GM12878 (cell line): ENCODE measurements at regions not wholly inside any gene's neighbourhood (a gene's known extent, or its start where the extent isn't known, plus 50 kb on each side); places are given as distances from the start of the nearest gene placed in this dataset.

Source experiments
- ATAC-seq: fragments of 200-7000 bp; cut with Tn5 transposase; 3 replicates; pipeline ENCODE4 v1.9.1; 2020; ENCODE audit warnings: mild to moderate bottlenecking, moderate library complexity
- BruUV-seq: library from RNA; stranded (reverse); fragments of 400-500 nt; replicated peaks from 2 replicates; lab custom pipeline; 2021; lab: Mats Ljungman, UMichigan
- CTCF ChIA-PET: fragments of 300-600 bp; sonication (Branson Sonifier 250); formaldehyde crosslinking; extraction: SDS; loops from one replicate; lab custom pipeline; 2021; ENCODE audit warnings: inconsistent platforms; lab: Yijun Ruan, JAX
- POLR2A ChIA-PET: fragments of 350-600 bp; formaldehyde crosslinking; extraction: SDS; loops from one replicate; lab custom pipeline; 2021; ENCODE audit warnings: inconsistent platforms; lab: Charles Lee
- RAD21 ChIA-PET: fragments of 300-600 bp; sonication (Branson Sonifier 250); formaldehyde crosslinking; loops from one replicate; lab custom pipeline; 2023; ENCODE audit warnings: antibody characterized with exemption; ENCODE audit not compliant: unreplicated experiment; lab: Charles Lee
- SMC1A ChIA-PET: fragments of 300-600 bp; sonication (Branson Sonifier 250); formaldehyde crosslinking; loops from one replicate; lab custom pipeline; 2023; ENCODE audit not compliant: unreplicated experiment, uncharacterized antibody; lab: Charles Lee
- DNase-seq: peaks from one replicate; pipeline ENCODE4 v3.0.0-alpha.2; 2011; ENCODE audit warnings: low read depth, low spot score
- FAIRE-seq: peaks from 3 replicates; lab custom pipeline; 2011; peaks lifted over from hg19 to GRCh38; lab: Jason Lieb, UNC
- H2AFZ ChIP-seq: 2 replicates; pipeline ENCODE4 v1.6.0; 2011; ENCODE audit warnings: low read depth, low read length, control low read depth; ENCODE audit not compliant: control insufficient read depth
- H3K27ac ChIP-seq: 2 replicates; pipeline ENCODE4 v1.5.1; 2011; ENCODE audit warnings: control low read depth; ENCODE audit not compliant: control insufficient read depth, insufficient read depth
- H3K27me3 ChIP-seq, 2 experiments: replicated peaks in 1 of 2; 2 replicates each; pipeline versions ENCODE4 v1.6.0 to v1.6.1; 2011; ENCODE audit warnings: low read length in 1 of 2; ENCODE audit not compliant: control insufficient read depth in 2 of 2, insufficient read depth in 2 of 2
- H3K36me3 ChIP-seq, 2 experiments: 2 replicates each; pipeline ENCODE4 v1.5.1; 2011; ENCODE audit warnings: low read length in 1 of 2; ENCODE audit not compliant: control insufficient read depth in 2 of 2, insufficient read depth in 2 of 2
- H3K4me1 ChIP-seq: 2 replicates; pipeline ENCODE4 v1.6.1; 2011; ENCODE audit warnings: mild to moderate bottlenecking, low read length, moderate library complexity, mixed read lengths; ENCODE audit not compliant: control insufficient read depth, insufficient read depth
- H3K4me2 ChIP-seq: 2 replicates; pipeline ENCODE4 v1.6.0; 2011; ENCODE audit warnings: control low read depth; ENCODE audit not compliant: control insufficient read depth, insufficient read depth
- H3K4me3 ChIP-seq: fragments of 200-600 bp; sonication (generic); 2 replicates; pipeline ENCODE4 v1.5.1; 2016
- H3K79me2 ChIP-seq: 2 replicates; pipeline ENCODE4 v1.6.0; 2011; ENCODE audit warnings: low read length; ENCODE audit not compliant: control insufficient read depth, insufficient read depth
- H3K9ac ChIP-seq: 2 replicates; pipeline ENCODE4 v1.8.0; 2011; ENCODE audit warnings: low read length, control low read depth, mixed read lengths; ENCODE audit not compliant: control insufficient read depth, insufficient read depth
- H3K9me3 ChIP-seq: replicated peaks from 3 replicates; pipeline ENCODE4 v1.5.1; 2011; ENCODE audit warnings: mild to moderate bottlenecking, low read length; ENCODE audit not compliant: control insufficient read depth, insufficient read depth
- H4K20me1 ChIP-seq: 2 replicates; pipeline ENCODE4 v1.6.0; 2011; ENCODE audit not compliant: control insufficient read depth, insufficient read depth
- BHLHE40 ChIP-seq, 2 experiments: fragments of 450-650 bp in 1 of 2; IDR thresholded peaks; 2 replicates each; pipeline ENCODE4 v1.6.1; 2011 to 2017; ENCODE audit warnings: low read depth in 2 of 2, borderline replicate concordance in 1 of 2, improper control_type of control experiment in 1 of 2, low read length in 1 of 2, mild to moderate bottlenecking in 1 of 2
- BMI1 ChIP-seq: fragments of 450-650 bp; IDR thresholded peaks from 2 replicates; pipeline ENCODE4 v1.6.1; 2016; ENCODE audit warnings: mild to moderate bottlenecking, moderate library complexity, borderline replicate concordance
- CHD4 ChIP-seq: fragments of 200-600 bp; sonication (generic); IDR thresholded peaks from 2 replicates; pipeline ENCODE4 v1.6.1; 2016; ENCODE audit warnings: mild to moderate bottlenecking
- GABPA ChIP-seq: IDR thresholded peaks from 2 replicates; pipeline ENCODE4 v1.6.1; 2014; ENCODE audit warnings: antibody characterized with exemption, low read depth, mild to moderate bottlenecking, inconsistent platforms
- HCFC1 ChIP-seq: fragments of 150-350 bp; IDR thresholded peaks from 2 replicates; pipeline ENCODE4 v1.6.1; 2014; ENCODE audit warnings: low read length
- MEF2B ChIP-seq: fragments of 450-650 bp; IDR thresholded peaks from 2 replicates; pipeline ENCODE4 v1.6.1; 2018; ENCODE audit warnings: mild to moderate bottlenecking, moderate library complexity; ENCODE audit not compliant: partially characterized antibody, poor library complexity, severe bottlenecking
- NBN ChIP-seq: fragments of 450-650 bp; IDR thresholded peaks from 2 replicates; pipeline ENCODE4 v1.6.1; 2016
- RAD21 ChIP-seq: IDR thresholded peaks from 2 replicates; pipeline ENCODE4 v1.6.1; 2011; ENCODE audit warnings: mild to moderate bottlenecking, low read depth, low read length, moderate library complexity; ENCODE audit not compliant: insufficient read depth
- RBBP5 ChIP-seq: fragments of 200-600 bp; sonication (generic); conservative IDR thresholded peaks from 2 replicates; pipeline ENCODE4 v1.6.1; 2016
- SPI1 ChIP-seq: IDR thresholded peaks from 2 replicates; pipeline ENCODE4 v1.6.1; 2011; ENCODE audit warnings: low read depth, mild to moderate bottlenecking, low read length, moderate library complexity, borderline replicate concordance; ENCODE audit not compliant: insufficient read depth
- SRF ChIP-seq, 2 experiments: IDR thresholded peaks; 2 replicates each; pipeline ENCODE4 v1.6.1; 2011; ENCODE audit warnings: low read depth in 2 of 2, low read length in 2 of 2, mild to moderate bottlenecking in 1 of 2, moderate library complexity in 1 of 2
- ZNF384 ChIP-seq: IDR thresholded peaks from 2 replicates; pipeline ENCODE4 v1.6.1; 2012; ENCODE audit warnings: low read depth, mild to moderate bottlenecking, low read length, improper control_type of control experiment, borderline replicate concordance
- WGBS: methylation state at CpG from one replicate; pipeline ENCODE4 v1.1.6; 2016; ENCODE audit warnings: low lambda C conversion rate; ENCODE audit not compliant: insufficient replicate concordance, insufficient coverage; ENCODE audit errors: missing lambda C conversion rate; 5-methylcytosine and 5-hydroxymethylcytosine counted together
- in situ Hi-C: fragments of 300-500 bp; cut with MboI; formaldehyde crosslinking; loops from 9 replicates; pipeline ENCODE4 v1.14.3; 2018; ENCODE audit warnings: mixed read lengths
- intact Hi-C: fragments of 100-400 bp; cut with micrococcal nuclease; formaldehyde crosslinking; loops from one replicate; pipeline ENCODE4 v1.14.2; 2022; ENCODE audit not compliant: unreplicated experiment
- TF ChIP-seq, protein P1 (sequence below): fragments of 450-650 bp; IDR thresholded peaks from 2 replicates; pipeline ENCODE4 v1.6.1; 2017; ENCODE audit warnings: antibody characterized with exemption, mild to moderate bottlenecking, moderate library complexity
- TF ChIP-seq, protein P2 (sequence below): IDR thresholded peaks from 2 replicates; pipeline ENCODE4 v1.6.1; 2011; ENCODE audit warnings: low read depth, mild to moderate bottlenecking, low read length, moderate library complexity, borderline replicate concordance; ENCODE audit errors: extremely low read depth
- TF ChIP-seq, protein P3 (sequence below): fragments of 150-350 bp; IDR thresholded peaks from 2 replicates; pipeline ENCODE4 v1.6.1; 2014; ENCODE audit warnings: mild to moderate bottlenecking, low read depth, low read length

DNA sequence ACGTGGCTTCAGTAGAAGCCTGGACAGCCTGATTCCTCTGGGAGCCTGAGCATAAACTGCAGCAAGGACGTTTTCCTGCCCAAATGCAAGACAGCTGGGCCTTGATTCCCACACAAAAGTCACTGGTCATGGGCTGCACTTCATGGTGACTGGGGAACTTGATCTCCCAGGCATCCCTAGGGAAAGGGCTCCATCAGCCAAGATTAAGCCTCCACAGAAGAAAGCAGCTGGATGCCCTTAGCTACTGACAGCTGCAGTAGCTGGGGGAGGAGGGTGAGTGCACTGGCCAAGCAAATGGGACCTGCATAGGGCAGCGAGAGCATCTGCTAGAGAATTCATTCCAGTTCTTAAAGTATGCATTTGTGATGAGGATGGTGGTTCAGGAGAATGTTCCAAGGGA lies 267.4 kb upstream of the ISX start (continued):
- TF ChIP-seq SPI1 (no peak), BMI1 (no peak)
- TF ChIP-seq, all 136 proteins: peak for 0

DNA sequence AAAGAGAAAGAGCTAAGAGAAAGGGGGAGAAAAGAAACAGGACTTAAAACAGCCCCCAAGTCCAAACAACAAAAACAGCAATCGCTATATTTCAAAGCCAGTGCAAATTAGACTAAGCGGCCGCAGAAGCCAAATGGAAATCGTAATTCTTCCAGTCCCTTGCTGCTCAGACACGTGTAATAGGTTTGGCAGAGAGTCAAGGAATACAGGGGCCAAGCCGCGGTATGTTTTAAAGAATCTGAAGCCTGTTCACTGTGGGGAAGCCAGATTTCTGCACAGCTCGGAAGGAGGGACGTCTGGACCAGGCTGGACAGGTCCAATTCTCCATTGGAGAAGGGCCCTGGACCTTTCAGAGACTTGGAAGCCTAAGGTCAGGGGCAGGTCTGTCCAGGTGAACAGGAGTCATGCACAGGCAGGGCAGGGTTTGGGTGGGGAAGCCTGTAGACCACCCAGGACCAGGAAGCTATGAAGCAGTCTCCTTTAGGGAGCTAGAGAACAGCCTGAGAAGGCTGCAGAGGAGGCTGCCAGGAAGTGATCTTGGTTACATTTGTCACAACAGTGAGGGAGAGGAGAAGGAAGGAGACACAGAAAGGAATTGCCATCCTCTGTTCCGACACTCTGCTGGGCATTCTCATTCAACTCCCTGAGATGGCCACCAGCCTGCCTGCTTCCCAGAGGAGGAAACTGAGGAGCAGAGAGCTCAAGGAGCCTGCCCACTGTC lies 265.5 kb upstream of the ISX start:
- H3K36me3 ChIP-seq = no peaks in the 10 kb centered on the region
- intact Hi-C loops (loop anchor here (5.0 kb wide), 1 partner anchor 222 kb away; no protein-coding TSS in a partner anchor), in situ Hi-C loops (loop anchor here (10.0 kb wide), 1 partner anchor 354 kb away; no protein-coding TSS in a partner anchor)
- no peak for ATAC-seq
- H3K4me2 ChIP-seq = no peak overlapping the region
- 30% methylated on average over 10 of the region's 10 CpGs for WGBS
- RAD21 ChIA-PET = no interaction called here
- DNase-seq = no peak
- POLR2A ChIA-PET = no interaction called here
- no peak for FAIRE-seq
- no peak overlapping the region for H2AFZ ChIP-seq
- H3K27me3 ChIP-seq = peaks cover 0 to 2% of the 10 kb centered on the region in 2 experiments; a peak in 1 of 4 replicates
- no peaks in the 10 kb centered on the region for H3K9me3 ChIP-seq
- no peak overlapping the region for H3K4me3 ChIP-seq
- no peak overlapping the region for H3K9ac ChIP-seq
- no TSS peak for BruUV-seq
- CTCF ChIA-PET = no interaction called here
- H3K27ac ChIP-seq = no peak overlapping the region
- no peaks in the 10 kb centered on the region for H3K4me1 ChIP-seq
- H3K79me2 ChIP-seq = no peaks in the 10 kb centered on the region
- SMC1A ChIA-PET = no interaction called here
- H4K20me1 ChIP-seq = no peaks in the 10 kb centered on the region
- TF ChIP-seq, protein P1, sequence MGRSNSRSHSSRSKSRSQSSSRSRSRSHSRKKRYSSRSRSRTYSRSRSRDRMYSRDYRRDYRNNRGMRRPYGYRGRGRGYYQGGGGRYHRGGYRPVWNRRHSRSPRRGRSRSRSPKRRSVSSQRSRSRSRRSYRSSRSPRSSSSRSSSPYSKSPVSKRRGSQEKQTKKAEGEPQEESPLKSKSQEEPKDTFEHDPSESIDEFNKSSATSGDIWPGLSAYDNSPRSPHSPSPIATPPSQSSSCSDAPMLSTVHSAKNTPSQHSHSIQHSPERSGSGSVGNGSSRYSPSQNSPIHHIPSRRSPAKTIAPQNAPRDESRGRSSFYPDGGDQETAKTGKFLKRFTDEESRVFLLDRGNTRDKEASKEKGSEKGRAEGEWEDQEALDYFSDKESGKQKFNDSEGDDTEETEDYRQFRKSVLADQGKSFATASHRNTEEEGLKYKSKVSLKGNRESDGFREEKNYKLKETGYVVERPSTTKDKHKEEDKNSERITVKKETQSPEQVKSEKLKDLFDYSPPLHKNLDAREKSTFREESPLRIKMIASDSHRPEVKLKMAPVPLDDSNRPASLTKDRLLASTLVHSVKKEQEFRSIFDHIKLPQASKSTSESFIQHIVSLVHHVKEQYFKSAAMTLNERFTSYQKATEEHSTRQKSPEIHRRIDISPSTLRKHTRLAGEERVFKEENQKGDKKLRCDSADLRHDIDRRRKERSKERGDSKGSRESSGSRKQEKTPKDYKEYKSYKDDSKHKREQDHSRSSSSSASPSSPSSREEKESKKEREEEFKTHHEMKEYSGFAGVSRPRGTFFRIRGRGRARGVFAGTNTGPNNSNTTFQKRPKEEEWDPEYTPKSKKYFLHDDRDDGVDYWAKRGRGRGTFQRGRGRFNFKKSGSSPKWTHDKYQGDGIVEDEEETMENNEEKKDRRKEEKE = no peak
- TF ChIP-seq ZNF384 (no peak), MEF2B (no peak), GABPA (no peak), HCFC1 (no peak), SRF (IDR thresholded peaks at IDR 0.05; ENCODE audit: low read depth in 2 of 2, low read length in 2 of 2) (no peak), RBBP5 (no peak), NBN (no peak), CHD4 (no peak), RAD21 (no peak), BHLHE40 (IDR thresholded peaks at IDR 0.05; ENCODE audit: borderline replicate concordance in 1 of 2, low read depth in 2 of 2, low read length in 1 of 2) (no peak)
- TF ChIP-seq, protein P2, sequence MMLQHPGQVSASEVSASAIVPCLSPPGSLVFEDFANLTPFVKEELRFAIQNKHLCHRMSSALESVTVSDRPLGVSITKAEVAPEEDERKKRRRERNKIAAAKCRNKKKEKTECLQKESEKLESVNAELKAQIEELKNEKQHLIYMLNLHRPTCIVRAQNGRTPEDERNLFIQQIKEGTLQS = no peak
- TF ChIP-seq, protein P3, sequence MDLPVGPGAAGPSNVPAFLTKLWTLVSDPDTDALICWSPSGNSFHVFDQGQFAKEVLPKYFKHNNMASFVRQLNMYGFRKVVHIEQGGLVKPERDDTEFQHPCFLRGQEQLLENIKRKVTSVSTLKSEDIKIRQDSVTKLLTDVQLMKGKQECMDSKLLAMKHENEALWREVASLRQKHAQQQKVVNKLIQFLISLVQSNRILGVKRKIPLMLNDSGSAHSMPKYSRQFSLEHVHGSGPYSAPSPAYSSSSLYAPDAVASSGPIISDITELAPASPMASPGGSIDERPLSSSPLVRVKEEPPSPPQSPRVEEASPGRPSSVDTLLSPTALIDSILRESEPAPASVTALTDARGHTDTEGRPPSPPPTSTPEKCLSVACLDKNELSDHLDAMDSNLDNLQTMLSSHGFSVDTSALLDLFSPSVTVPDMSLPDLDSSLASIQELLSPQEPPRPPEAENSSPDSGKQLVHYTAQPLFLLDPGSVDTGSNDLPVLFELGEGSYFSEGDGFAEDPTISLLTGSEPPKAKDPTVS = no peak
